ENCODE measurements at regions not wholly inside any gene's neighbourhood (a gene's known extent, or its start where the extent isn't known, plus 50 kb on each side); places are given as distances from the start of the nearest gene placed in this dataset.
"Not testable (repeated sequence)": the region's sequence is repeated elsewhere in the genome, so short reads cannot be mapped to it uniquely, and the experiment has no call there.

- DNase-seq = not testable (repeated sequence)
Observed at GRCh38 chr9:42326482-42326881, 143.0 kb downstream of the SPATA31A6 start.

- DNase-seq = peak; percentile 35
Observed at GRCh38 chr9:42335342-42335741, 151.9 kb downstream of the SPATA31A6 start.

DNA sequence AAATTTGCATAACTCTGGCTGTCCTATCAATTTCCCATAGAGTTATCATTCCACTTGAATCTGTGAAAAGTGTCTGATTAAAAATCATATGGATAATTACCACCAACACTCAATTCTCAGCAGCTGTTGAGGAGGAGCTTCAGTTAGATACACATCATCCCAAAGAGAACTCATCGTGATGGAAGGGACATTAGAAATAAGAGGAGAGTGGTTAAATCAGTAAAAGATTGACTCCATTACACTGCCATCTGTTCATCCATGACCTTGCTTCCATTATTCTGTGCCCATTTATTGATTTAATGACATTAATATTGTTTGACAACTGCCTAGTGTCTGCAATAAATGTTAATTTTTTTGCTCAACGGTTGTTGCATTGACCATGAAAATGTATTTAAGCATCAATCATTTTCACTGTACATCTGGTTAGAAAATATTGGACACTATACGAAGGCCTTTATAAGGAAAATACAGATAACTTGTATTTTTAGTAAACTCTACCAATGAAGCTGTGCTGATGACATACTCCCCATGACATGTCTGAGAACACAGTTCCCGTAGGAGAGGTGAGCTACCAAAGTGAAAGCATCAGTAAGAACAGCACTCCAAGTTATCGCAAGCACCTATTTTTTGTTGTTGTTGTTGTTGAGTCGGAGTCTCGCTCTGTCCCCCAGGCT lies 152.7 kb downstream of the SPATA31A6 start:
- not testable (repeated sequence) for DNase-seq

GRCh38 chr9:42338275-42338674 lies 154.8 kb downstream of the SPATA31A6 start:
- DNase-seq = peak; percentile 6

DNA sequence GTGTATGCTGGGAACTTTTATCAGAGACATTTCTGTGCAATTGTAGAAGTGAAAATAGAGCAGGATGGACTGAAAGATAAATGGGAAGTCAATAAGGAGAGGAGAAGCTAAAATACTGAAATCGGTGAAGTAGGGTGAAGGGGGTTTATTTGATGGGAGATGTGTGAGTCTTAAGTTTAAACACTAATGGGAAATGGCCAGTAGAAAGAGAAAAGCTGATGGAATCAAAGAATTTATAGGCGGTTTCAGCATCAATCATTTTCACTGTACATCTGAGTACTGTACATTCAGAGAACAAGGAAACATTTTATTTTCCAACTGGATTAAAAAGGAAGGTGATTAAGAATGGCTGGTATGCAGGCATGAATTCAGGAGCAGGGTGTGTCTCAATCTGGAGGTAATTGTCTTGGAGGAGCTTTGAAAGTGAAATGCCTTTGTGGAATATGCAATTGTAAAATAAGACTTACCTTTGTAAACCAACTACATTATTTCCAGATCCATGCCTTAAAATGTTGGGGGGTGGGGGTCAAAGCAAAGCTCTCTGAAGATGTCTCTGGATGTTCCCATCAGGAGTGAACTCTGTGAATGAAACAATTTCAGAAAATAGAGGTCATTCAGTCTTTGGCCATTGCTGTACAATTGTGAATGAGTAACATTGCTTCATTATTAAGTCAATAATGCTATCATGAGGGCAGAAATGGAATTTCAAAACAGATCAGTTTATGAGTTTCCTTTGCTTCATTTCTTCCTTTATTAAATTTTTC lies 156.4 kb downstream of the SPATA31A6 start:
- DNase-seq = not testable (repeated sequence)

GRCh38 chr9:42340435-42340723 lies 156.9 kb downstream of the SPATA31A6 start:
- not testable (repeated sequence) for DNase-seq

DNA sequence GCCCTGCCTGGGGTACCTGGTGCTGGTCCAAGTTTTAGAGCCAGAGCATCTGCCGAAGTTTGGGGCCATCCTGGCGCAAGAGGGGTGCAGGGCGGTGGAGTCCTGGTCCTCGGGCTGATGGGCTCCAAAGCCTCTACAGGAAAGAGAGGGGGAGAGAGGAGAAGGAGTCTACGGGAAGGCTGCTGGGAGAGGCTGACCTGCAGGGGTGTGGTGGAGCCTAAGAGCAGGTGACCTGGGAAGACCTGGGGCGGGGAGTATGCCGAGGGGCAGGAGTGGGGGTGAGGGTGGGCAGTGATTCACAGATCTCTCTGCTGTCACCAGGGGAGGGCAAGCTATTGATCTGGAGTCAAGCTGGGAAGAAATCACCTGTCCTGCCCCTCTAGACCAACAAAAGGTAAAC lies 158.4 kb downstream of the SPATA31A6 start:
- DNase-seq = not testable (repeated sequence)

GRCh38 chr9:42342297-42342696 lies 158.8 kb downstream of the SPATA31A6 start:
- not testable (repeated sequence) for DNase-seq

GRCh38 chr9:42344508-42344907 lies 161.0 kb downstream of the SPATA31A6 start:
- DNase-seq = not testable (repeated sequence)

DNA sequence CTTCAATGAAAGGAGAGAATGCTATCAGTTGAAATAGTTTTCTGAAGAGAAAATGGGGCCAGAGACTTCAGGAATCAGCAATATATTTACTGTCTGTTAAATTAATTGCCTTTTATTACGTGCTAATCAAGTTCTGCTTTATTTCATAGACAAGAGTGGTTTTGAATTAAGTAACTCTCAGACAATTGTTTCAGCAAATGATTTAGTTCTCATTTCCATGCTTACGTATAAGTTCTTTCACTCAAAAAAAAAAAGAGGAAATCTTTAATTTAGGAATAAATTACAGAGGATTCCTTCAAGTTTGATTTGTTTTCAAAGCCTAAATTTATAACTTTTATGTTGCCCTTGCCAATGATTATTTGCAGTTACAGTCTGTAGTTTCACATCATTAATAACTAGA lies 163.5 kb downstream of the SPATA31A6 start:
- not testable (repeated sequence) for DNase-seq

DNA sequence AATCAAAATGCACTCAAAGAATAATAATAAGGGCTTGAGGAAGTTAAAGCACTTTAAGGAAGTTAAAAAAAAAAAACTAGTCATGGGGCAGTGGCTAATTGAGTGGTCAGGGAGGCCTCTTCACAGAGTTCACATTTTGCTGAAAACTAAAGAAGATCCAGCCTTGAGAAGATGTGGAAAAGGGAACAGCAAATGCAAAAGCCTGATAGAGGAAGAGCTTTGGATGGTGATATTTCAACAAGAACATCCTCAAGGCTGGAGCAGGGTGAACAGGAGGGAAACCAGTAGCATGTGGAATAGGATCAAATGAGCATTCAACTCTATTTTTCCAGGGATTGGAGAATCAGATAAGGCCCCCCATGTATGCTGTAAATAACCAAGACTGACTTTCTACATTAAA lies 165.7 kb downstream of the SPATA31A6 start:
- not testable (repeated sequence) for DNase-seq

- not testable (repeated sequence) for DNase-seq
Observed at GRCh38 chr9:42350412-42350811, 167.0 kb downstream of the SPATA31A6 start.

GRCh38 chr9:42357604-42358373 lies 174.3 kb downstream of the SPATA31A6 start:
- not testable (repeated sequence) for DNase-seq

- not testable (repeated sequence) for DNase-seq
Observed at GRCh38 chr9:42358626-42359247, 175.3 kb downstream of the SPATA31A6 start.

DNA sequence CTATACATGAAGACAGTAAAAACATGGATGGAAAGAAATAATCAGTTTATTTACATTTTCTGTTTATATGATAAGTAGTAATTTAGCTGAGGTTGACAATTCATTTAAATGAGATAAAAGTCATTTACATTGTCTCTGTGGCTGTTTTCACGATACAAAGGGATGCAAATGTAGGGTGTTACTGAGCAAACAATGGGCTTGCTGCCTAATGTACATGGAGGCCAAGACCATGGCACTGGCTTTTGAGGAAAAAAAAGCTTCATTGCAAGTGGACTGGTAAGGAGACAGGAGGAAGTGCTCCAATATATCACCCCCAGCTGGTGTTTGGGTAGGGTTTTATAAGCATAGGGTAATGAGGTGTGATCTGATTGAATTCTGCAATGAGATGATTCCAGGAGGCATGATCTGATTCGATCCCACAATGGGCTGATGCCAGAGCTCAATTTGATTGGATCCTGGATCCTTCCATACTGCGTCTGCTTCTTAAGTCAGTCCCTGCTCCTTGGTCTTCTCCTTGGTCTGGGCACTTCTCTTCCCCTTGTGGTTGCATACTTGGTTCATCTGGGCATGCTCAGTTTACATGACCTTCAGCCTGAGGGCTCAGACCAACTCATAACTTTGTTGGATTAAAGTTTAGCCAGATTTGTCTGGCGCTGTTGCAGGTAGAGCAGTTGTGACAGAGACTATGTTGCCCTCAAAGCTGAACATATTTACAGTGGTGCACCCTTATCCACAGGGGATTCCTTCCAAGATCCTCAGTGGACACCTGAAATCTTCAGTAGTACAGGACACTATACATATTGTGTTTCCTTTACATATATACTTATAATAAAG lies 181.2 kb downstream of the SPATA31A6 start:
- not testable (repeated sequence) for DNase-seq

DNA sequence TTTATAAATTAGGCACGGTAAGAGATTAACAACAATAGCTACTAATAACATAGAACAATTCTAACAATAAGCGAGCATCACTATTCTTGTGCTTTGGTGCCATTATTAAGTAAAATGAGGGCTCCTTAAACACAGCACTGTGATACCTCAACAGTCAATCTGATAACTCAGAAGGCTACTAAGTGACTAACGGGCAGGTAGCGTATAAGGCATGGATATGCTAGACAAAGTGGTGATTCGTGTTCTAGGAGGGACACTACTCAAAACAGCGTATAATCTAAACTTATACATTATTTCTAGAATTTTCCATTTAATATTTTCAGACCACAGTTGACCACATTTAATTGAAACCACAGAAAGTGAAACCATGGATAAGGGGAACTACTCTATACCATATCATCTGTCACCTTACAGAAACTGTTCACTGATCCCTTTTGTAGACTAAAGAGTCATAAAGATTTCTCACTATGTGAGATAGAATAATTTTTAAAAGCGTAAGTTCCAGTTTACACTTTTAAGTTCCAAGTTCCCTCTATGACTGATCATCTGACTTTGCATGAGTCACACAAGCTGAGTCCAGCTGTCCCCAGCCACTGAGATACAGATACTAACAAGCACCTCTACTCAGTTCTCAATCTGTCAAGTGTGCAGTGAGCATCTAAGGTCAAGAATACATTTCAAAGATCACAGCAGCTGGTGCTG lies 181.9 kb downstream of the SPATA31A6 start:
- DNase-seq = not testable (repeated sequence)

DNA sequence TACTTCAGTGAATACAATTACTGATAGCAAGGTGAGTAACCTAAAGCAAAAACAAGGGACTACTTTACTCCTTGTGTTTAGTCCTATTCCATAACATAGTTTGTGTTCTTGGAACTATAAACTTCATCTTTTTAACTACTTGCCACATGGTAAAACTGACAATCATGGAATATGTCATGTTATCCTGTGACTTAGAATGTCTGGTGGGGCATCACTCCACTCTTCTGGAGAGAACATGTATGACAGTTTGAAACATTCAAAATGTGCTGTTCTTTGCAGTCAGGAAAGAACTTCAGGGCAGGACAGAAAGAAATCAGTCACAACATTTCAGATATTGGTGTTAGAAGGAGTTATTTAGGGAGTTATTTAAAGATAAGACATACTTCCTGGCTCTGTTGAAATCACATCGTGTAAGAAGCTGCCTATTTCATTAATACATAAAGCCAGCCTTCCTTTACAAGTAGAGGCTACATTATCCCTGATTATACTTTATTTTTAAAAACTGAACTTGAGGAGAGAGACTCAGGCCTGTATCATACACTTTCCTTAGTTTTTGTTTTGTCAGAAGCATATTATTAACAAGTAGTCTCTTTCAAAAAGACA lies 184.9 kb downstream of the SPATA31A6 start:
- not testable (repeated sequence) for DNase-seq

GRCh38 chr9:42370172-42370571 lies 186.7 kb downstream of the SPATA31A6 start:
- DNase-seq = not testable (repeated sequence)

DNA sequence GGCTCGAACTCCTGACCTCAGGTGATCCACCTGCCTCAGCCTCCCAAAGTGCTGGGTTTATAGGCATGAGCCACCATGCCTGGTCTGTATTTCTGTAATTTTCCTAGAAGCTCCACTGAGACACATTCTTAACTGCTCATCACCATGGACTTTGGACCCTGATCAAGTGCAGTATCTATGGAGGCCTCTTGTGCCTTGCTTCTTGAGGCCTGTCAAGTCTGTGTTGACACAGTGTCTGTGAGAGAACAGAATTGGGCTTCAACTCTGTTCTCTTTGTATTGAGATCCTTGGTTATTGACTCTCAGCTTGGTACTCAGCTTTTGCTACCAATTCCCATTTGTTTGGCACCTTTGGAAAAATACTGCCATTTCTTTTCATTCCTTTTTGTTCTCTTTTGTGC lies 188.0 kb downstream of the SPATA31A6 start:
- not testable (repeated sequence) for DNase-seq

GRCh38 chr9:42377530-42378417 lies 194.3 kb downstream of the SPATA31A6 start:
- not testable (repeated sequence) for DNase-seq

All from fibroblast of upper back skin (primary cell).